ENCODE measurements at regions not wholly inside any gene's neighbourhood (a gene's known extent, or its start where the extent isn't known, plus 50 kb on each side); places are given as distances from the start of the nearest gene placed in this dataset.
"Not testable (repeated sequence)": the region's sequence is repeated elsewhere in the genome, so short reads cannot be mapped to it uniquely, and the experiment has no call there.

DNA sequence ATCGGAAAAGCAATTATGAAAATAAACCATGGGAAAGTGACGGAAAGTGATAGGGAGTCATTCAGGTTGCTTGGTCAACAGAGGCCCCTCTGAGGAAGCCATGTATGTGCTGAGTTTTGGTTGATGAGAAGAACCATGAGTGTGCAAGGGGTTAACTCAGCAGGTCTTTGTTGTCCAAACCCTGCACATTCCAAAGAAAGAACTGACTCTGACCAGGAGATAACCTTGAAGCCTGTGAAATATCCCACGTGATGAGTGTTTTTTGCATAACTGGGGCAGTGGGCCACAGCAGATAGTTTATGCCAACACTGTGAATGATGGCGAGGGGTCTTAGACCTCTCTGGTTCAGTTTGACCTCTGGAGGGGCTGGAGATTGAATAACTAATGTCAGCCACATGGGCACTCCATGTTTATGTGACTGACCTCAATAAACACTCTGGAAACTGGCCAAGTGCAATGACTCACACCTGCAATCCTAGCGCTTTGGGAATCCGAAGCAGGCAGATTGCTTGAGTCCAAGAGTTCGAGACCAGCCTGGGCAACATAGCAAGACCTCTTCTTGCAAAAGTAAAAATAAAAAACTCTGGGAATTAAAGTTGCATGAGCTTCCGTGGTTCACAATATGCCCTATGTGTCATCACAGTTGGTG, 154.0 kb upstream of the FOXK1 start:
- no peak for DNase-seq

DNA sequence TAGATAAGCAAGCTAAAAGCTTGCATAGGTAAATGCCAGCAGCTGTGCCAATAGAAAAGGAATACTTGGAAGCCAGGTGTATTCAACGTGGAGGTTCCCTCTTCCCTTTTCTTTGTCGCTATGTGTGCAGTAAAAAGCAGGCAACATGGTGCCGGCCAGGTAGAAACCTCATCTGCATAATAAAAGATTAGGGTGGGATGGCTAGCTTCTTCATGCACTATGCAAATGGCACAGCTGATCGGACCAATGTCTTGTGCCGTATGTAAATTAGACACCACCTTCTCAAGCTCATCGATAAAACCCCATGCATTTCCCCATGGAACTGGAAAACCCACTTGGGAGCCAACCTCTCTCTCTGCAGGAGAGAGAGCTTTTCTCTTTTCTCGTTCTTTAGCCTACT, 150.9 kb upstream of the FOXK1 start:
- DNase-seq: peak in 2 of 3 experiments; percentile 6 to 17

DNA sequence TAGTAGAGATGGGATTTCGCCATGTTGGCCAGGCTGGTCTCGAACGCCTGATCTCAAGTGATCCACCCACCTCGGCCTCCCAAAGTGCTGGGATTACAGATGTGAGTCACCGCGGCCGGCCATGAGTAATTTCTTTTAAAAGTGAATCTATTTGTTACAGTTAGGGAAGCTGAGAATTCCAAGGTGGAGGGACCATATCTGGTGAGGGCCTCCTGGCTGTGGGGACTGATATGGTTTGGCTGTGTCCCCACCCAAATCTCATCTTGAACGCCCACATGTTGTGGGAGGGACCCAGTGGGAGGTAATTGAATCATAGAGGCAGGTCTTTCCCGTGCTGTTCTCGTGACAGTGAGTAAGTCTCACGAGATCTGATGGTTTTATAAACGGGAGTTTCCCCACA, 148.8 kb upstream of the FOXK1 start:
- DNase-seq: not testable (repeated sequence)

DNA sequence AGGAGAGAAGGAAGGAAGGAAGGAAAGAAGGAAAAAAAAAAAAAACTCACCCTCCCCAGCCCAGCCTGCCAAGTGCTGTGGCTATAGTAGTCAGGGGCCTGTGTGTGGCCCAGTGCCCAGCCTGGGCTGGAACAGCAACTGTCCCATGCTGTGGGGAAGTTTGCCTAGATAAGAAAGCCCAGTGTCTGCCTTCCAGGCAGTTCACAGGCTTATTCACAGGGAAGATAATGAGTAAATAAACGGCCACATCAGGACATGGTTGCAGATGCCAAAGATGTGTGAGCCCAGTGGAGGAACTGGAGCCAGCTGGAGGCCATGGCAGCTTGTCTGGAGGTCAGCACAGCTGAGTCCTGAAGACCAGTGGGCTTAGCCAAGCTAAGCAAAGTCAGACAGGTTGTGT, 132.4 kb upstream of the FOXK1 start:
- no peak for DNase-seq

DNA sequence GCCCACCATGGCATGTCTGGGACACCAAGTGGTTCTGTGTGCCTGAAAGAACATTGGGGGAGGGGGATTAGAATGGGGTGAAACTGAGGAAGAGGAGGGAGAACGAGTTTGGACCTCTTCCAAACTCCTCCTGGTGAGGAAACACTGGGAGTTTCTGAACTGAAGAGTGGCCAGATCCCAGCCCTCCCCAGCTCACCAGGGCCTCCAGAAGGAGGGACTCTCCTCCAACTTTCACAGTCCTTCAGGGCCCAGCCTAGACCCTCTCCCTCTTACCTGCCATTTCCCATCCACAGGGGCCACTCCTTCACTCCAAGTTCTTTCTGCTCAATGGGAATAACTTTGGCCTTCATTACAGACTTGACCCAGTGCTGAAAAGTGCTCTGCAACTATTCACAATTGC, 132.0 kb upstream of the FOXK1 start:
- no peak for DNase-seq

DNA sequence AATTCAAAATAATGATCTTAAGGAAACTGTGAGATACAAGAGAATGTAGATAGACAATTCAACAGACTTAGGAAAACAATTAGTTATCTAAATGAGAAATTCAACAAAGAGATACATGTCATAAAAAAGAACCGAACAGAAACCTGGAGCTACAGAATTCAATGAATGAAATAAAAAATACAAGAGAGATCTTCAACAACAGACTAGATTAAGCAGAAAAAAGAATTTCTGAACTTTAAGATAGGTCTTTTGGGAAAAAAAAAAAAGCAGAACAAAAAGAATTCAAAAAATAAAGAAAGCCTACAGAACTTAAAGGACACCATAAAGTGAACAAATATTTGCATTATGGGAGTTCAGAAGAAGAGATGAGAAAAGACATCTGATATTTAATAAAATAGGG, 129.1 kb upstream of the FOXK1 start:
- DNase-seq: no peak

DNA sequence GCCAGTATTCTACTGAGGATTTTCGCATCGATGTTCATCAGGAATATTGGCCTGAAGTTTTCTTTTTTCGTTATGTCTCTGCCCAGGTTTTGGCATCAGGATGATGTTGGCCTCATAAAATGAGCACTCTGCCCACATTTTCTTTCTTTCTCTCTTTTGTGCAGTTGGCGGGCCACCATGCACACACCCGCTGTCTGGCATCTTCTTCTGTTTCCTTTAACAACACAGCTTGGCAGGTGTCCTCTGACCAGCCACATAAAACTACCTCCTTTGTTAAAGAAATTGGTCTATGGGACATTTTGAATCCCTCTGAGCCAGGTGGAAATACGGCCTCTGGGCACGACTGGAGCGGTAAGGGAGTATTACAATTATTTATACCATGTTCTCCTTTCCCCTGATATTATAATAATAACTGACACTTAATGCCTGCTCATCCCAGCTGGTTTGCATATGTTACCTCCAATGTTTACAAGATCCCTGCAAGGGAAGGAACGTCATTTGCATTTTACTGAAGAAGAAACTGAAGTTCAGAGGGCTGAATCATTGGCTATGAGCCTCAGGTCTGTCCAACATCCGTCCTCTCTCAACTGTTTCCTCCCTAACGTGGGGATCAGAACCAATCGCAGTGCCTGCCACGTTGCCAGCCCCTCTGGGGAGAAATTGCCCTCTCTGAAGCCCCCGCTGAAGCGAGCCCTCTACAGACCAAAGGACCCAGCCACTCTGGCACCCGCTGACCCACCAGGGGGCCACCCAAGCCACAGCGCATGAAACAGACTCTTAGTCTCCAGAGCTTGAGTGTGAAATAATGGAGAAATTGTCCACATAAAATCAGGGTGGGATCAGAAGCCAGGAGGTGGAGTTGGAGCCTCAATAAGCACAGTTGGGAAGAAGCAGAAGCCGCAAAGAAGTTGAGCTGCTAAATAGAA, 125.0 kb upstream of the FOXK1 start:
- DNase-seq: no peak

DNA sequence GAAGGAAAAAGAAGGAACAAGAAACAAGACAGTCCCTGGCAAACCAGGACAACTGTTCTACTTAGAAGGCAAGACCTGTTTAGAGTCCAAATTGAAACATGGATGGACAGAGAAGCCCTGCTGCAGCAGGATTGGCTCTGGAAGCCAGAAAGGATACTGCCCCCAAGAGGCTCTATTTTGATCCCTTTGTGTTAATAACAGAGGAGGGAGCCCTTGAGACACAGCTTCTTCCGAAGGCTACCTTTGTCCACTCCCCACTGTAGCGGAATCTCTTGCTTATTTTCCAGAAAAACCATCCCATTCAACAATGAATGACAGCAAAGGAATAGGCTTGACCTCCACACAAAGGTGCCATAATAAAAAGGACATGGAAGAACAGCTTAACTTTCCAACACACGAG, 120.3 kb upstream of the FOXK1 start:
- DNase-seq: no peak

DNA sequence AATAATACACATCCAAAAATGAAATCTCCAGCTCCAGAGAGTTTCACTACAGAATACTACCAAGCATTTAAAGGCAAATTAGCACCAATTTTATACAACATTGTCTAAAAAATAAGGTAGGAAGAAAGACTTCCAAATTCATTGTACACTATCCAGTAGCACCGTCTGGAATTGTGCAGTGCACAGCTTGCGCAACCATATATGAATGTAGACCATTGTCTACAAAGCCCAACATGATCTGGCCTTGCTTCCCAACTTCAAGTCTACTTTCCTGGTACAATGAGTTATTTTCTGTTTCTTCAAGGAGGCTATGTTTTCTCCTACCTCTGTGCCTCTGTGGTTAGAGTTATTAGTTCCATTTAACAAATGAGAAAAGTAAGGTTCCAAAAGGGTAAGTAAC, 115.4 kb upstream of the FOXK1 start:
- DNase-seq: no peak

DNA sequence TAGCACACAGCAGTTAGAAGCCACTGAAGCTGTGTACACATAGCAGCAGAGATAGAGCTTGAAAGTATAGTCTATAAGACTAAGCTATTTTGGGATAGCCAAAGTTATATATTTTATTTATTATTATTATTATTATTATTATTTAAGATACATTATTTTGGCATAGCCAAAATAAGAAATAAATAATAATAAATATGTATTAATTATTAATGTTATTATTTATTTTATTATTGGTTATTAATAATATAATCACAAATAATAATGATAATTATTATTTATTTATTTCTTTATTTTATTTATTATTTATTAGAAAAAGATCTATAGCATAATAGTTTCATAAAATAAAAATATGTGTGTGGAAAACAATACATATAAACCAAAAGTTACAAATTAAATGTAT, 107.2 kb upstream of the FOXK1 start:
- no peak for DNase-seq

DNA sequence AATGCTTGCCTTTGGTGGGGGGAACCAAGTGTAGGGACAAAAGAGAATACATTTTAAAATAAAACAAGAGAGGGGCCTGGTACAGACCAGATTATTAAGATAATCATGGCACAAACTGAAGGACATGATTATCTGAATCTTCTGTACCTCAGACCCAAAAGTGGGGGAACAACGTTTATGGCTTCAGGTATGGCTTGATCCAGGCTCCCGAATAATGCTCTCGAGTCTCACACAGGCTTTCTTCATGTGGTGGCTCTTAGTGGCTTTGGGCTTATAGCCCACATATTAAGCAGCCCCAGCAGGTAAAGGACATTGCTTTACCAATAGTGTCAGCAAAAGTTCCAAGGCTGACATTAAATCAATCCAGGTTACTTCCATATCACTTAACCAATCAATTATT, 106.8 kb upstream of the FOXK1 start:
- no peak for DNase-seq

DNA sequence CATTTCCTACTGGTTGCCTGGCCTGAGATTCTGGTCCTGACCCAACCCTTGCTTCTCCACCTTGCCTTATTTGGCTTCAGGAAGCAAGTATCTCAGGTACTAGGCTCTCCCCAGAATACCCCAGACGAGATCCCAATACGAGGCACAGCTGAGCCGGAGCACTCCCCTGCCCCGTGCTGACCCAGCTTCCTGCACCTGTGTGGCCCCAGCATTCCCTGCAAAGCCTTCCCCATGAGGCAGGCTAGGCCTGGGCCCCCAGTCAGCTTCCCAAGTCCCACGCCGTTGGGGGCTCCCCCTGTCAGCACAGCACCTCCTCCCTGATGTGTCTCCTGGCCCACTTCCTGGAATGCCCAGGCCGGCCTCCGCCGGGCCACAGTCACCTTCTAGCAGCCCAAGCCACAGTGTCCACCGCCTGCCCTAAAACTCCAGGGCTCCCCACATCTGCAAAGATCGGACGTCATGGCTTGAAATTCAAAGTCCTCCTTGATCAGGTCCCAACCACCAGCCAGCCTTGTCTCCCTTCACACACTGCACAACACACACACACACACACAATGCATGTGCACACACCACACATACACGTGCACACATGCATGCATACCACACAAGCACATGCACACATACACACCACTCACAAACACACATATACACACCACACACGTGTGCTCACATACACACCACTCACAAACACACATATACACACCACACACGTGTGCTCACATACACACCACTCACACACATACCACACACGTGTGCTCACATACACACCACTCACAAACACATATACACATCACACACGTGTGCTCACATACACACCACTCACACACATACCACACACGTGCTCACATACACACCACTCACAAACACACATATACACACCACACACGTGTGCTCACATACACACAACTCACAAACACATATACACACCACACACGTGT, 78.9 kb upstream of the FOXK1 start:
- DNase-seq: no peak

DNA sequence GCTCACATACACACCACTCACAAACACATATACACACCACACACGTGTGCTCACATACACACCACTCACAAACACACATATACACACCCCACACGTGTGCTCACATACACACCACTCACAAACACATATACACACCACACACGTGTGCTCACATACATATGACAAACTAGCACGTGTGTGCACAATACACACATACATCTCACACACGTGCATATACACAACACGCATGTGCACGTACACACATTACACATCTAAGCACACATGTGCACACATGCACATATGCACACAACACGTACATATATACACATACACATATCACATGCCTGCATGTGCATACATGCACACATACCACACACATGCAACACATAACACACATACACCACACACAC, 78.3 kb upstream of the FOXK1 start:
- no peak for DNase-seq

DNA sequence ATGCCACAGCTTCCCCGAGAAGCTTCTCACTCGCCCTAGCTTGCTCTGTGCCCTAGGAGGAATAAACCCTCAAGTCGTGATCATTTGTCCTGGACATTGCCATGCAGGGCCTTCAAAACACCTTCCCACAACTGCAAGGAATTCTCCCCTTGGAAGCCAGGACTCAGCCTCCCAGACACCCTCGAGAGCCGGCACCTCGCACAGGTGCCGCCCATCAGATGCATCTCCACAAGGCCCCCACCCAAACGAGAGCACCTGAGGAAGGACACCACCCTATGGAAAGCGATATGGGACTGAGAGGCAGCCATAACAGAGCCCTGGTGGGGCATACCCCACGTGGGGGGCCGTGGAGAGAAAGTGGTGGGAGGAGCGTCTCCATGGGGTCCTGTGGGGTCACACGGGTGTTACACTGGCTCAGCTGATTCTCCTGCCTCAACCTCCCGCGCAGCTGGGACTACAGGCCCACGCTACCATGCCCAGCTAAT, 77.6 kb upstream of the FOXK1 start:
- no peak for DNase-seq

DNA sequence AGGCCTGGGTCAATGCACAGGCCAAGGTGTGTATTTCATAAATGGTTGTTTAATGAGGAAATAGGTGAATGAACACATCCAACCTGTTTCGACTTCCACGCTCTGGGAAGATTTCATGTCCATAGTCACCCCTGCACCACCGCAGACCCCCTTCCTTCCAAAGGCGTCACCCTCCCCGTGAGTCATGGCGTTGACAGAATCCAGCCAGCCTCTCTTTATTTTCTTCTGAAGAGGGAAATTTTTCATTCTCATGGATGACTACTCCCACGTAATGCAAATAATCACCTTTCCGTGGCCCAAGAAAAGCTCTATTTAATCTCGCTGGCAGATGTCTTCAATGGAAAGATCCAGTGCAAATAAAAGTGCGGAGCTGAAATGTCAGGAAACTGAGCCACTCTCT, 75.3 kb upstream of the FOXK1 start:
- DNase-seq: no peak

DNA sequence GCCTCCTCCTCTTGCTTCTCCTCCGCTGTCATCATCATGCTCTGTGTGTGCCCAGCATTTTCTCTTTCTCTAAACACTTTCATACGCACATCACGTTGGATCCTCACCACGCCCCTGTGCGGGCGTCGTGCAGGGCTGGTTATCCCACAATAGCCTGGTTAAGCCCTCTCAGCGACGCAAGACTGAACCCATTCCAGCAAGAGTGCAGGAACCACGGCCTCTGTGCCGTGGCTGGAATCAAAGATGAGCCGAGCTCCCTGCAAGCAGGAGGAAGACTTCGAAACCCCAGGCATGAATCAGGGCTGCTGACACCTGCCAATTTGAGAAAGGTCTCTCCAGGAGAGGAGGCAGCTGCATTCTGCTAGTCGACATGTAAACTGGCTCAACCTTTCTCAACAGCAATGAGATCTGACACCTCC, 74.8 kb upstream of the FOXK1 start:
- DNase-seq: peak; percentile 21 to 68 (median 46)

DNA sequence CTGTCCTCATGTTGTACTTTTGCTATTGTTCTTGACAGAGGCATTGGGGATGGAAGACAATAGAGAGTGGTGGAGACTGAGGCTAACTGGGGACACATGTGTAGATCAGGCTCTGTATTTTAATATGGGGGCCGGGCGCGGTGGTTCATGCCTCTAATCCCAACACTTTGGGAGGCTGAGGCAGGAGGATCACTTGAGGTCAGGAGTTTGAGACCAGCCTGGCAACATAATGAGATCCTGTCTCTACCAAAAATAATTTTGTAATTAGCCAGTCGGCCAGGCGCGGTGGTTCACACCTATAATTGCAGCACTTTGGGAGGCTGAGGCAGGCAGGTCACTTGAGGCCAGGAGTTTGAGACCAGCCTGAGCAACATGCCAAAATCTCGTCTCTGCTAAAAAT, 72.5 kb upstream of the FOXK1 start:
- not testable (repeated sequence) for DNase-seq

DNA sequence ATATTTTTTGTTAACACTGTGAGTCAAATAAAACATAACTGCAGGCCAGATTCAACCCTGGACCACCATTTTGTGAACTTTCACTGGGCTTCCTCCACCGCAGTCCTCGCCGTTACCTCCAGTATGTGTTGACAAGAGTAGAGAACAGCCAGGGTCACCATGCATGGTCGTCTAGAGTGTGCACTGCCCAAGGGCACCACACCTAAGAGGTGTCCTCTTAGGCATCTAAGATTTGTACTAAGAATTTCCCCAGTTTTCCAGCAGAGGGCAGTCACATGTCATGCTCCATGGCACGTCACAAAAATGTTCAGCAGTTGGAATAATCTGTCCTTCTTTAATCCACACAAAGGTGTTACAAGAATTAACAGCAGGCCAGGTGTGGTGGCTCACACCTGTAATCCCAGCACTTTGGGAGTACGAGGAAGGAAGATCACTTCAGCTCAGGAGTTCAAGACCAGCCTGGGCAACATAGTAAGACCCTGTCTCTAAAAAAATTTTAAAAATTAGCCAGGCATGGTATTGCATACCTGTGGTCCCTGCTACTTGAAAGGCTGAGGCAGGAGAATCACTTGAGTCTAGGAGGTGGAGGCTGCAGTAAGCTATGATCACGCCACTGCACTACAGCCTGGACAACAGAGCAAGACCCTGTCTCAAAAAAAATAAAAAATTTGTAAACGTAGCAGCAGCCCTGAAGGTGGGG, 71.2 kb upstream of the FOXK1 start:
- DNase-seq: peak; percentile 49 to 82 (median 72)

DNA sequence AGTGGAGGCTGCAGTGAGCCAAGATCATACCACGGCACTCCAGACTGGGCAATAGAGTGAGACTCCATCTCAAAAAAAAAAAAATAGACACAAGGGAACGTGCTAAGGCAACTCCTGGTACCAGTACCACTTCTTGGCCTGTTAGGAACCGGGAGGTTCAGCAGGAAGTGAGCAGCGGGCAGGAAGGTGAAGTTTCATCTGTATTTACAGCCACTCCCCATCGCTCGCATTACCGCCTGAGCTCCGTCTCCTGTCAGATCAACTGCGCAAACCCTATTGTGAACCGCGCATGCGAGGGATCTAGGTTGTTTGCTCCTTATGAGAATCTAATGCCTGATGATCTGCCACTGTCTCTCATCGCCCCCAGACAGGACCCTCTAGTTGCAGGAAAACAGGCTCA, 69.9 kb upstream of the FOXK1 start:
- no peak for DNase-seq

DNA sequence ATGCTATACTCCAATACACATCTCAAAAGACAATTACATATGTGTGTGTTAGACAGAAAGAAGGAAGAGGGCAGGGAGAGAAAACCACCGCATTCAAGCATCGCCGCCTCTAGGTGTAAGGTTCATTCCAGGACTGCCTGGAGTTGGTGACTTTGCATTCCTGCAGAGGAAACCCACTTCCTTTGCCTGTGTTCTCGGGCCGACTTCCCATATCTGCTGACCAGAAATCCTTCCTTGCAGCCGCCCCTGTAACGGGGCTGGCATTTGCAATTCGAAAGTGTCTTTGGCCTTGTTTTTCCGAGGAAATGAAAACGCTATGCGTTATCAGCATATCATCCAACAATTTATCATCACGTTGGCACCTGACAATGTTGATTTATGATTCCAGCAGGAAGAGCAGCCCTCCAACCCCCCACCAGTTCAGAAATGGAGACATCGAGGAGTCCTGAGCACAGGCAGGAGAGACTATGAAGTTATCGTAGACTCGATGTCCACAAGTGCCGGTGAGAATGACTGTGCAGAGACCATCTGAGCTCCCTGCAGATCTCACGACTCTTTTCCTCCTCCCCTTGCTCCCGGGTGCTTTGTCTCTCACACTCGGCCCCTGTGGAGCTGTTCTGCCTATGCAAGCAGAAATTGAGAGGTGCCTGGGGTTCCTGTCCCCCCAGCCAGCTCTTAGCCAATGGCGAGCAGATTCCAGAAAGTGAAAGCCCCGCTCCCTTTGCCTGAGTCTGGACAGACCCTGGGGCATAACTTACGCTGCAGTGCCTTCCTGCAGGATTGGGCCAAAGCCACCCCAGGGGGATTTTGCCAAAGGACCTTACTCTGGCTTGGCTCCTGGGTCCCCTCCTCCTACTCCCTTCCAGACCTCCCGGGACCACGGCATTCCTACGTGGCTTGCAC, 68.9 kb upstream of the FOXK1 start:
- DNase-seq: no peak

DNA sequence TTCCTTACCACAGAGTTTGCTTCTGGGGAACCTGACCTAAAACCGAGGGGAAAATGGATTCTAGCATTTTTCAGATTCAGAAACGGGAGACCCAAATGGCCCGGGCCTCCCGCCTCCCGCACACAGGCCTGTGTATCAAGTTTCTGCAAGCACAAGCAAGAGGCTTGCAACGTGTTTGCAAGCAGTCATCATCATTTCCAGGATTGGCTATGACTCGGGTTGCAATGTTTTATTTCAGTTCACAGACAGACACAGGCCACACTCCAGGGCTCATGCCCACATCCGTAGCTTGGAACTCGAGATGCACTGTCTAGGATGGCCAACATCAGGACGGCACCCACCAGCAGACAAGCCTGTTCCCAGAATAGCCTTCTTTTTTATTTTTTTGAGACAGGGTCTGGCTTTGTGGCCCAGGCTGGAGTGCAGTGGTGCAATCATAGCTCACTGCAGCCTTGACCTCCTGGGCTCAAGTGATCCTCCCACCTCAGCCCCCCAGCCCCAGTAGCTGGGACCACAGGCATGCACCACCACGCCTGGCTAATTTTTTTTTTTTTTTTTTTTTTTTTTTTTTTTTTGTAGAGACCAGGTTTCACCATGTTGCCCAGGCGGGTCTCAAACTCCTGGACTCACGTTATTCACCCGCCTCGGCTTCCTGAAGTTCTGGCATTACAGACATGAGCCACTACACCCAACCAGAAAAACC, 68.1 kb upstream of the FOXK1 start:
- no peak for DNase-seq
